GM23338 (cell line): ENCODE measurements at regions not wholly inside any gene's neighbourhood (a gene's known extent, or its start where the extent isn't known, plus 50 kb on each side); places are given as distances from the start of the nearest gene placed in this dataset.

Experiments used
- ATAC-seq: fragments of 200-7000 bp; cut with Tn5 transposase; 3 replicates; pipeline ENCODE4 v1.9.1; 2020
- DNase-seq: peaks from one replicate; pipeline ENCODE4 v3.0.0-alpha.2; 2015; ENCODE audit warnings: low spot score
- H2AFZ ChIP-seq: fragments of 200-600 bp; sonication (generic); 2 replicates; pipeline ENCODE4 v1.8.0; 2016; ENCODE audit warnings: antibody characterized with exemption, mild to moderate bottlenecking, moderate library complexity
- H3F3A ChIP-seq: fragments of 200-600 bp; sonication (generic); replicated peaks from 2 replicates; pipeline ENCODE4 v1.8.0; 2017; ENCODE audit warnings: antibody characterized with exemption, mixed run types, low read depth
- H3K27ac ChIP-seq: fragments of 200-600 bp; sonication (generic); 2 replicates; pipeline ENCODE4 v1.6.1; 2016; ENCODE audit warnings: low read depth
- H3K27me3 ChIP-seq: fragments of 200-600 bp; sonication (generic); 2 replicates; pipeline ENCODE4 v1.8.0; 2016; ENCODE audit warnings: mild to moderate bottlenecking, mixed run types, moderate library complexity; ENCODE audit not compliant: insufficient read depth
- H3K36me3 ChIP-seq: fragments of 200-600 bp; sonication (generic); 2 replicates; pipeline ENCODE4 v1.8.0; 2016; ENCODE audit warnings: mild to moderate bottlenecking; ENCODE audit not compliant: insufficient read depth
- H3K4me1 ChIP-seq: fragments of 200-600 bp; sonication (generic); 2 replicates; pipeline ENCODE4 v1.8.0; 2016; ENCODE audit warnings: mild to moderate bottlenecking, moderate library complexity; ENCODE audit not compliant: insufficient read depth
- H3K4me2 ChIP-seq: fragments of 200-600 bp; sonication (generic); 2 replicates; pipeline ENCODE4 v1.7.1; 2017; ENCODE audit warnings: mixed run types
- H3K4me3 ChIP-seq: fragments of 200-600 bp; sonication (generic); 2 replicates; pipeline ENCODE4 v1.6.1; 2016; ENCODE audit warnings: mixed run types
- H3K79me2 ChIP-seq: fragments of 200-600 bp; sonication (generic); replicated peaks from 2 replicates; pipeline ENCODE4 v1.8.0; 2017; ENCODE audit warnings: mild to moderate bottlenecking; ENCODE audit not compliant: insufficient read depth
- H3K9me2 ChIP-seq: fragments of 200-600 bp; sonication (generic); 2 replicates; pipeline ENCODE4 v1.8.0; 2017; ENCODE audit not compliant: insufficient read depth
- H4K20me1 ChIP-seq: fragments of 200-600 bp; sonication (generic); replicated peaks from 2 replicates; pipeline ENCODE4 v1.8.0; 2017; ENCODE audit warnings: mild to moderate bottlenecking; ENCODE audit not compliant: insufficient read depth
- H3K27ac Mint-ChIP-seq: 2 replicates; pipeline ENCODE4 v1.8.0; 2020; ENCODE audit warnings: inconsistent platforms, mild to moderate bottlenecking, moderate library complexity, mixed read lengths
- H3K27me3 Mint-ChIP-seq: 3 replicates; pipeline ENCODE4 v1.8.0; 2022; ENCODE audit warnings: low read depth, mild to moderate bottlenecking, moderate library complexity, mixed read lengths, inconsistent platforms; ENCODE audit not compliant: insufficient read depth, poor library complexity
- H3K36me3 Mint-ChIP-seq: 3 replicates; pipeline ENCODE4 v1.8.0; 2021; ENCODE audit warnings: low read depth, mild to moderate bottlenecking, inconsistent platforms, moderate library complexity, mixed read lengths
- H3K4me1 Mint-ChIP-seq: 3 replicates; pipeline ENCODE4 v1.8.0; 2020; ENCODE audit warnings: mild to moderate bottlenecking, inconsistent platforms, mixed read lengths
- H3K4me3 Mint-ChIP-seq: 3 replicates; pipeline ENCODE4 v1.8.0; 2021; ENCODE audit warnings: moderate library complexity, mild to moderate bottlenecking, inconsistent platforms, mixed read lengths
- H3K9me3 Mint-ChIP-seq: 3 replicates; pipeline ENCODE4 v1.8.0; 2020; ENCODE audit warnings: moderate library complexity, mild to moderate bottlenecking, inconsistent platforms, mixed read lengths
- CREB1 ChIP-seq: fragments of 250-450 bp; sonication (Bioruptor Pico); IDR thresholded peaks from 2 replicates; pipeline ENCODE4 v1.5.0; 2020; ENCODE audit warnings: low read depth, mild to moderate bottlenecking, moderate library complexity
- EZH2 ChIP-seq: fragments of 200-600 bp; sonication (generic); IDR thresholded peaks from one replicate; pipeline ENCODE4 v1.8.0; 2017; ENCODE audit warnings: antibody characterized with exemption, mild to moderate bottlenecking, low read depth; ENCODE audit not compliant: unreplicated experiment
- JUNB ChIP-seq: IDR thresholded peaks from one replicate; pipeline ENCODE4 v1.6.1; 2016; ENCODE audit warnings: antibody characterized with exemption; ENCODE audit not compliant: unreplicated experiment
- POLR2AphosphoS5 ChIP-seq: IDR thresholded peaks from 2 replicates; pipeline ENCODE4 v1.6.1; 2016; ENCODE audit warnings: antibody characterized with exemption, low read depth
- REST ChIP-seq: IDR thresholded peaks from one replicate; pipeline ENCODE4 v1.6.1; 2018; ENCODE audit warnings: antibody characterized with exemption; ENCODE audit not compliant: unreplicated experiment
- ZNF331 ChIP-seq: fragments of 250-450 bp; sonication (Bioruptor Pico); IDR thresholded peaks from 2 replicates; pipeline ENCODE4 v1.5.0; 2020; ENCODE audit warnings: low read depth, mild to moderate bottlenecking, moderate library complexity
- TF ChIP-seq, protein P1 (sequence below): fragments of 250-450 bp; sonication (Bioruptor Pico); IDR thresholded peaks from 2 replicates; pipeline ENCODE4 v1.5.0; 2020; ENCODE audit warnings: mild to moderate bottlenecking, moderate library complexity

DNA sequence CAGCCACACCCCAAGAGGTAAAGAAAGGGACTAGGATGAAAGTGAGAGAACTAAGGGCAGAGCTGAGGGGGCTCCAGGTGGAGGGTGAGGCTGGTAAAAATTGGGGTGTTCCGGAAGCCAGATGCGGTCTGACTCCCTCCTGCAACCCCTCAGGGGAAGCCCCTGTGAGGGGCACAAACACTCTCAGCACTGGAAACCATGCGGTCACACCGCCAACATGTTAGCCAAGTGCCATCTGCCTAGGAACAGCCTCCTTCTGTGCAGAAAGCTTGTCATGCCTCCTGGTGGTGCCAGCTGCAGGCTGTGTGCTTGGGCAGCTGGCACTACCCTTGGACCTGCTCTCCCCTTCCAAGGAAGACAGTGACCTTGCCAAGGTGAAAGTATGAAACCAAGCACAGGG lies 83.5 kb upstream of the RPL38 start:
- peaks cover 30% of the 10 kb centered on the region for H3K4me1 ChIP-seq
- H3K36me3 Mint-ChIP-seq = peaks cover 3% of the 10 kb centered on the region; the same call in 2 of the 3 replicates
- no peak for ATAC-seq
- H3K4me1 Mint-ChIP-seq = peaks cover 42% of the 10 kb centered on the region
- H3K27me3 ChIP-seq = no peaks in the 10 kb centered on the region
- no peak overlapping the region for H3K27ac ChIP-seq
- peaks cover 9% of the 10 kb centered on the region; the same call in 2 of the 3 replicates for H3K9me3 Mint-ChIP-seq
- no peaks in the 10 kb centered on the region for H4K20me1 ChIP-seq
- no peak for TF ChIP-seq EZH2
- TF ChIP-seq POLR2AphosphoS5 = no peak
- TF ChIP-seq REST = no peak
- no peak for TF ChIP-seq ZNF331 (CRISPR knock-in tag)
- TF ChIP-seq CREB1 (CRISPR knock-in tag) = no peak
- TF ChIP-seq JUNB = no peak
- TF ChIP-seq, protein P1, sequence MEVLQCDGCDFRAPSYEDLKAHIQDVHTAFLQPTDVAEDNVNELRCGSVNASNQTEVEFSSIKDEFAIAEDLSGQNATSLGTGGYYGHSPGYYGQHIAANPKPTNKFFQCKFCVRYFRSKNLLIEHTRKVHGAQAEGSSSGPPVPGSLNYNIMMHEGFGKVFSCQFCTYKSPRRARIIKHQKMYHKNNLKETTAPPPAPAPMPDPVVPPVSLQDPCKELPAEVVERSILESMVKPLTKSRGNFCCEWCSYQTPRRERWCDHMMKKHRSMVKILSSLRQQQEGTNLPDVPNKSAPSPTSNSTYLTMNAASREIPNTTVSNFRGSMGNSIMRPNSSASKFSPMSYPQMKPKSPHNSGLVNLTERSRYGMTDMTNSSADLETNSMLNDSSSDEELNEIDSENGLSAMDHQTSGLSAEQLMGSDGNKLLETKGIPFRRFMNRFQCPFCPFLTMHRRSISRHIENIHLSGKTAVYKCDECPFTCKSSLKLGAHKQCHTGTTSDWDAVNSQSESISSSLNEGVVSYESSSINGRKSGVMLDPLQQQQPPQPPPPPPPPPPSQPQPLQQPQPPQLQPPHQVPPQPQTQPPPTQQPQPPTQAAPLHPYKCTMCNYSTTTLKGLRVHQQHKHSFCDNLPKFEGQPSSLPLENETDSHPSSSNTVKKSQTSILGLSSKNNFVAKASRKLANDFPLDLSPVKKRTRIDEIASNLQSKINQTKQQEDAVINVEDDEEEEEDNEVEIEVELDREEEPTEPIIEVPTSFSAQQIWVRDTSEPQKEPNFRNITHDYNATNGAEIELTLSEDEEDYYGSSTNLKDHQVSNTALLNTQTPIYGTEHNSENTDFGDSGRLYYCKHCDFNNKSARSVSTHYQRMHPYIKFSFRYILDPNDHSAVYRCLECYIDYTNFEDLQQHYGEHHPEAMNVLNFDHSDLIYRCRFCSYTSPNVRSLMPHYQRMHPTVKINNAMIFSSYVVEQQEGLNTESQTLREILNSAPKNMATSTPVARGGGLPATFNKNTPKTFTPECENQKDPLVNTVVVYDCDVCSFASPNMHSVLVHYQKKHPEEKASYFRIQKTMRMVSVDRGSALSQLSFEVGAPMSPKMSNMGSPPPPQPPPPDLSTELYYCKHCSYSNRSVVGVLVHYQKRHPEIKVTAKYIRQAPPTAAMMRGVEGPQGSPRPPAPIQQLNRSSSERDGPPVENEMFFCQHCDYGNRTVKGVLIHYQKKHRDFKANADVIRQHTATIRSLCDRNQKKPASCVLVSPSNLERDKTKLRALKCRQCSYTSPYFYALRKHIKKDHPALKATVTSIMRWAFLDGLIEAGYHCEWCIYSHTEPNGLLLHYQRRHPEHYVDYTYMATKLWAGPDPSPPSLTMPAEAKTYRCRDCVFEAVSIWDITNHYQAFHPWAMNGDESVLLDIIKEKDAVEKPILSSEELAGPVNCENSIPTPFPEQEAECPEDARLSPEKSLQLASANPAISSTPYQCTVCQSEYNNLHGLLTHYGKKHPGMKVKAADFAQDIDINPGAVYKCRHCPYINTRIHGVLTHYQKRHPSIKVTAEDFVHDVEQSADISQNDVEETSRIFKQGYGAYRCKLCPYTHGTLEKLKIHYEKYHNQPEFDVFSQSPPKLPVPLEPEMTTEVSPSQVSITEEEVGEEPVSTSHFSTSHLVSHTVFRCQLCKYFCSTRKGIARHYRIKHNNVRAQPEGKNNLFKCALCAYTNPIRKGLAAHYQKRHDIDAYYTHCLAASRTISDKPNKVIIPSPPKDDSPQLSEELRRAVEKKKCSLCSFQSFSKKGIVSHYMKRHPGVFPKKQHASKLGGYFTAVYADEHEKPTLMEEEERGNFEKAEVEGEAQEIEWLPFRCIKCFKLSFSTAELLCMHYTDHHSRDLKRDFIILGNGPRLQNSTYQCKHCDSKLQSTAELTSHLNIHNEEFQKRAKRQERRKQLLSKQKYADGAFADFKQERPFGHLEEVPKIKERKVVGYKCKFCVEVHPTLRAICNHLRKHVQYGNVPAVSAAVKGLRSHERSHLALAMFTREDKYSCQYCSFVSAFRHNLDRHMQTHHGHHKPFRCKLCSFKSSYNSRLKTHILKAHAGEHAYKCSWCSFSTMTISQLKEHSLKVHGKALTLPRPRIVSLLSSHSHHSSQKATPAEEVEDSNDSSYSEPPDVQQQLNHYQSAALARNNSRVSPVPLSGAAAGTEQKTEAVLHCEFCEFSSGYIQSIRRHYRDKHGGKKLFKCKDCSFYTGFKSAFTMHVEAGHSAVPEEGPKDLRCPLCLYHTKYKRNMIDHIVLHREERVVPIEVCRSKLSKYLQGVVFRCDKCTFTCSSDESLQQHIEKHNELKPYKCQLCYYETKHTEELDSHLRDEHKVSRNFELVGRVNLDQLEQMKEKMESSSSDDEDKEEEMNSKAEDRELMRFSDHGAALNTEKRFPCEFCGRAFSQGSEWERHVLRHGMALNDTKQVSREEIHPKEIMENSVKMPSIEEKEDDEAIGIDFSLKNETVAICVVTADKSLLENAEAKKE (CRISPR knock-in tag) = no peak
- H3K4me3 Mint-ChIP-seq = no peak overlapping the region
- H3K9me2 ChIP-seq = no peaks in the 10 kb centered on the region
- H3K79me2 ChIP-seq = no peaks in the 10 kb centered on the region
- H3K27me3 Mint-ChIP-seq = peaks cover 23% of the 10 kb centered on the region
- no peak overlapping the region for H3K27ac Mint-ChIP-seq
- H3K36me3 ChIP-seq = no peaks in the 10 kb centered on the region
- H2AFZ ChIP-seq = peak overlapping the region; percentile 80; the same call in 1 of the 2 replicates
- H3K4me3 ChIP-seq = no peak overlapping the region
- no peak for DNase-seq
- no peaks in the 10 kb centered on the region; the same call in 1 of the 2 replicates for H3F3A ChIP-seq
- H3K4me2 ChIP-seq = no peak overlapping the region
